Dermis microvascular lymphatic vessel endothelial cell (primary cell): ENCODE measurements at regions not wholly inside any gene's neighbourhood (a gene's known extent, or its start where the extent isn't known, plus 50 kb on each side); places are given as distances from the start of the nearest gene placed in this dataset.
"Not testable (repeated sequence)": the region's sequence is repeated elsewhere in the genome, so short reads cannot be mapped to it uniquely, and the experiment has no call there.

ENCODE experiments used
- DNase-seq, 2 donors: peaks; one replicate each; pipeline versions ENCODE4 v3.0.0 to v3.0.0-alpha.2; 2010; ENCODE audit warnings: low read depth in 2 of 2

DNA sequence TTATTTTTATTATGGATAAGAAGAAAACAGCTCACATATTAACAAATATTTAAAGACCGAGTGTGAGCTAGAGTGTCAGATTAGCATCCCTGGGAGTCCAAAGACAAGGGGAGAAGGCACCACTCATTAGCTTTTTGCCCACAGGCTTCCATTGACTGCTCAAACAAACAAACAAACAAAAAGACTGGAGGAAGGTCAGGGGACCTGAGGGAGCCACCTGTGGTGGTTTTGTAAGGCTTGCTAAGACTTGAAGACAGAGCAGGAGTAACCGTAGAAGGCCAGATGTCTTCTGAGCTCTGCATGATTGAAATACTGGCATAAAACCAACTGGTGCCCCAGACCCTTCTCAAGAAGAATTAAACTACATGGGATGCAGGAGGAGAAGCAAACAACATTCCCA, 395.2 kb upstream of the CNTN5 start:
- no peak for DNase-seq

DNA sequence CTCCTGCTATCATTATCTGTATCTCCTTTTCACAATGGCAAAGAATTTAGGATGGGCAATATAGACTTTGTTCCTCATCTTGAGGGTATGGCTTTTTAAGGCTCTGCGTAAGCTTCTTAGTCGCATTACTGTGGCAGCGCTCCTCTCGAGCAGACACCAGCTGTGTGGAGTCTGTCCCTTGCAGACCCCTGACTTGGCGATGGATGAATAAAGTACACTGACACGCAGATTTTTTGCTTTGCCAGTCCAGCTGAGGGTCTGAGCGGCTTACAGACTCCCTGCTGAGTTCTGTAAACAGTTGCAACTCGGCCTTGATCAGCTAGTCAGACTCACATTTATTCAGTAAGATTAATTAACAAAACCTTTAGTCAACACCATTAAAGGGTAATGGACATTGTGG, 390.0 kb upstream of the CNTN5 start:
- DNase-seq: no peak

DNA sequence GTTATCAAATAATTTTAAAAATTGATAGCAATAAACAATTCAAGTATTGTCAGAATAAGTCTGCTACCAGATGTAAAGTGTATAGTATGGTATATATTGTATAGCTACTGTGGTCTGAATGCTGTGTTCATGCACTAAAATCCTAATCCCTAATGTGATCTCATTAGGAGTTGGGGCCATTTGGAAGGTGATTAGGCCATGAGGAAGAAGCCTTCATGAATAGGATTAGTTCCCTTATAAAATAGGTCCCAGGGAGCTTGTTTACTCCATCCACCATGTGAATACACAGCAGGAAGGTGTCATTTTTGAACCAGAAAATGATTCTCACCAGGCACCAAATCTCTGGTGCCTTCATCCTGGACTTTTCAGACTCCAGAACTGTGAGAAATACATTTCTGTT, 363.0 kb upstream of the CNTN5 start:
- DNase-seq: no peak

DNA sequence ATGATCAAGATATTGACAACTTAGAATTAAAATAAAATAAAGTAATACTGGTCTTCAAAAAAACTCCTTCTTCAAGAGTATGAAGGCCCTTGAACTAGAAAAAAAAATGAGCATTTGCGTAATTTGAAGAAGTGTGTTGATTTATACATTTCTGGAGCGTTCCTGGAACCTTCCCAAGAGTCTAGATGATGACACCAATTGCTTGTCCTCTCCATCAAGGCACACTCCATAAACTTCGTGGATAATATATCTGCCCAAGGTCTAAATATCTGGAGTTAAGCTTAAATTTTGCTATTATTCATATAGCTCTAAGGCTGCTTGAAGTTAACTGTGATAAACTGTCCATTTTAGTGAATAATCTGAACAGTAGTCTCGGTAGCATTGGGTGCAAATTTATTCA, 361.3 kb upstream of the CNTN5 start:
- no peak for DNase-seq

DNA sequence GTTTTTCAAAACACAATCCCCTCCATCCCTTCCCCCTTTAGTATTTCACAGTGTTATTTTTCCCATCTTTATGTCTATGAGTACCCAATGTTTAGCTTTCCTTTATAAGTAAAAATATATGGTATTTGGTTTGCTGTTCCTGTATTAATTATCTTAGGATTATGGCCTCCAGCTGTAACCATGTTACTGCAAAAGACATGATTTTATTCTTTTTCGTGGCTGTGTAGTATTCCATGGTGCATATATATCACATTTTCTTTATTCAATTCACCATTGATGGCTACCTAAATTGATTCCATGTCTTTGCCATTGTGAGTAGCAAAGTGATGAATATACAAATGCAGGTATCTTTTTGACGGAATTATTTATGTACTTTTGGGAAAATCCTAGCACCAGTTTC, 346.4 kb upstream of the CNTN5 start:
- DNase-seq: no peak

DNA sequence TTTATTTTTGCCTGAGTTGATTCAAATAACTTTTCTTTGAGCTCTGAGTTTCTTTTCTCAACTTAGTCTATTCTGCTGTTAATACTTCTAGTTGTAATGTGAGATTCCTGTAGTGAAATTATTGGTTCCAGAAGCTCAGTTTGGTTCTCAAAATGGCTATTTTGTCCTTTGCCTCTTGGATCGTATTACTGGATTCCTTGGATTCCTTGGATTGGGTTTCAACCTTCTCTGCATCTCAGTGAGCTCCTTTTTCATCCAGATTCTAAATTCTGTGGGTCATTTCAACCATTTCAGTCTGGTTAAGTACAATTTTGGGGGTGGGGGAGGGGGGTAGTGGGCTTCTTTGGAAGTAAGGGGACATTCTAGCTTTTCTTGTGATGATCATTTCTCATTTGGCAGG, 341.1 kb upstream of the CNTN5 start:
- no peak for DNase-seq

DNA sequence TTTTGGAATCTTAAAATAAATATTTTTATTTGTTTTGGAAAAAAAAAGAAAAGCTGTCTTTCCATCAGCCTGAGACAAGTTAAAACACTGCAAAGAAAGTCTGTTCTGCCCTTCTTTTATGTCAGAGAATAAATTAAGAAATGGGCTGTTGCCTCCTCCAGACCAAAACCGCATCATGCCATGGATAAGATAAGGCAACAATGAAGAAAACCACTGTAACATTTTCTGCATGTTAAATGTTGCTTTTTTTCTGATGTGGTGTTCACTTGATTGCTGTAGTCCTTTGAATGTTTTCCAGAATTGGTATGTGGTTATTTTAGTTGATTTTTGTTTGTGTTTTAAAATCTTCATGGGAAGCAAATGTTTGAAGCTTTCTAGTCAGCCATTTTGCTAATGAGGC, 319.2 kb upstream of the CNTN5 start:
- no peak for DNase-seq

DNA sequence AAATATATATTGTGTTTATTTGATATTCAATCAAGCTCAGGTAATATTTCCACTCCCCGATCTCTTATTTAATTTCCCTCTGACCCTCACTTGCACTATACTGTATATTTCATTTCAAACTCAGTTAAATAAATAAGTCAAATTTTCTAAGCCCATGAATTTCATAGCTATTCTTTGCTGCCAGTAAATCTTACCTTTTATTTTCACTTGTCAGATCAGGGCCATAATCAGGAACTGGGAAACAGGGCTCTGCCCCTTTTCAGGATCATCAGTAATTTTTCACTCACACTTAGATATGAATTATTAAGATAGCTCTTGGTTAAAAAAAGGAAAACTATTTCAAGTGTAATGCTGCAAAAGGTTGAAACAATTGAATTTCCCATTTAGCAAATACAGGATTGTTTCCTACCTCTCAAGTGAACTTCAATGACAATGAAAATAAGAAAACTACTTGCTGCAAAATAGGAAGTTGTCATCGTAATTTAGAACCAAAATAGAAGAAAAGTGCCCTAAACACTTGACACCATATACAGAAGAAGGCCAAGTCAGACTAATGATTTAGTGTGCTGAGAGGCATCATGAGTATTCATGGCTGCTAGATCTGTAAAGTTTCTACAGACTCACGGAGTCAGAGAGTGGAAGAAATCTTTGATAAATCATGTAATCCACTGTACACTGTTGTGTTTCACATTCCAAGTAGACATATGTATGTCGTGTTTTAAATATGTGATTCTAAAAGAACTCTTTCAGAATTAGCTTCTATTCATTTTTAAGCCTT, 316.8 kb upstream of the CNTN5 start:
- no peak for DNase-seq

DNA sequence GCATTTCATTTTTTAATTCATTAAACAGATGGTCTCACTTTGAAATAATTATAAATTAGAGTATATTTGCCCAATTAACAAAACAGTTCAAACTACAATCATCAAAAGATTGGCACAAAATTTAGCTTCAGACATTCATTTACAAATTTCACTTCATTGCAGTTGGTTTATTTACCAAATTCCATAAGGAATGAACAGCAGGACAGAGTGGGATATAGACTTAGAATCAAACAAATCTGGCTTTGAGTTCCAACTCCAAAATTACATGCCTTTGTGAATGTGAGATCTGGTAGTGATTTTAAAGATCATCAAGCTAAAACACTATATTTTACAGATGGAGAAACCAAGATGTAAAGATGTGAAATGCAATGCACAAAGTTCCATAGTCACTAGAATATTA, 310.7 kb upstream of the CNTN5 start:
- no peak for DNase-seq

DNA sequence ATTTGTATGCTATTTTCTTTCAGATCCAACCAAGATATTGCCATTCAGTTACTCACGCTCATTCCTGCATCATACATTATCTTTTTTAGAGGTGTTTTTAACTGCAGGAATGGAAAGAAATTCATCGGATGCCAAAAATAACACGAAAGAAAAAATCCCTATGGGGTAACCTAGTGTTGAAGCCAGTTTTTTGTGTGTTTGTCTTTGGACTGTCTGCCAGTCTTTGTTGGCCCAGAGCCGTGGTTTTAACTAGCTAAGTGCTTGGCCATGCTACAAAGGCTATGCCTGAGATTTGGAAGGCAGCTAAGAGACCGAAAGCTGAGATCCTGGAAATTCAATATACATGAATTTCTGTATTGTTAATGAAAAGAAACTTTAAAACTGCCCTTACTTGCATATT, 309.8 kb upstream of the CNTN5 start:
- no peak for DNase-seq

DNA sequence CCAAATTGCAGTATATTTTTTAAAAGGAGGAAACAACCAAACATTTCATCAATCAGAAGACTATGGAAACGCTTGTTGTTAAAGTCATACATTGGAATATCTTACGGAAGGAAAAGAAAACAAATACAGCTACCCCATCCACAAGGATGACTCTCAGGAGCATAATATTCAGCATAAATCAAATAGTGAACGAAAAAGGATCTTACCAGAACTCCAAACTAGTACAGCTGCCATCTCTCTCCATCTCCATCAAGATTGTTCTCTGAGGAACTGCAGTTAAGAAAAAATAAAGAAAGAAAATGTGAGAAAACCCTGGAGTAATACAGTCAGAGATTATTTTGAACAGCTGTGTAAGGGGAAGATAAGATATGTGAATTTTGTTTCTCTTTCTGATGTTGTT, 299.8 kb upstream of the CNTN5 start:
- no peak for DNase-seq

DNA sequence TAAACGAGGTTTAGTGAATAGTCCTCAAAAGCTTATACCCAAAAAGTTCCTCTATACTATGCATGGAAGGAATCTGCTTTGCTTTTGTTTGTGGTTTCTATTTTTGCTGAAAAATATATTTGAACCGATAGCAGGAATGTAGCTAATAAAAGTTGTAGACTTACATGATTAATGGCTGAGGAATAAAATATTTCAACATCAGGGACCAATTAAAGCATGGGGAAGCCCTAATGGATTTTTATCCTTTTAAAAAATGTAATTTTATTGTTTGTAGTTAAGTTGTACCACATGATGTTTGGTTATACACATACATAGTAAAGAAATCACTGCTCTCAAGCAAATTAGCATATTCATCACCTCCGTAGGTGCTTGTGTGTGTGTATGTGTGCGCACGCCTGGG, 295.3 kb upstream of the CNTN5 start:
- no peak for DNase-seq

DNA sequence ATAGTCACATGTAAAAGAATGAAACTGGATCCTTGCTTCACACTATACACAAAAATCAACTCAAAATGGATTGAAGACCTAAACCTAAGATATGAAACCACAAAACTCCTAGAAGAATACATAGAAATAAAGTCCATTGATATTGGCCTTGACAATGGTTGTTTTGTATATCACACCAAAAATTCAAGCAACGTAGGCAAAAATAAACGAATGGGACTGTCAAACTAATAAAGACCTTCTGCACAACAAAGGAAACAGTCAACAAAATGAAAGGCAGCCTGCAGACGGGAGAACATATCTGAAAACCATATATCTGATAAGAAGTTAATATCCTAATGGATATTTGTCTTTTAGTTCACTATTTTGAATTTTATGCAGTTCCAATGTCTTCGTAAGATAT, 292.3 kb upstream of the CNTN5 start:
- no peak for DNase-seq

DNA sequence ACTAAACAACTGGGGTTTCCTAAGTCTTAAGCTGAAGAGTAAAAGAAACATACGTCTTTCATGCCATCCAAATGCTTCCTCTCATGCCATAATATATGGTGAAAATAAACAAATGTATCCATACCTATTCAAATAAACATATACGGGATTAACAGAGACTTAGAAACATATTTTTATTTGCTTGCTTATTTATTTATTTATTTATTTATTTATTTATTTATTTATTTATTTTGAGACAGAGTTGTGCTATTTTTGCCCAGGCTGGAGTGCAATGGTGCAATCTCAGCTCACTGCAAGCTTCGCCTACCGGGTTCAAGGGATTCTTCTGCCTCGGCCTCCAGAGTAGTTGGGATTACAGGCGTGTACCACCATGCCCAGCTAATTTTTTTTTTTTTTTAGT, 291.6 kb upstream of the CNTN5 start:
- no peak for DNase-seq

DNA sequence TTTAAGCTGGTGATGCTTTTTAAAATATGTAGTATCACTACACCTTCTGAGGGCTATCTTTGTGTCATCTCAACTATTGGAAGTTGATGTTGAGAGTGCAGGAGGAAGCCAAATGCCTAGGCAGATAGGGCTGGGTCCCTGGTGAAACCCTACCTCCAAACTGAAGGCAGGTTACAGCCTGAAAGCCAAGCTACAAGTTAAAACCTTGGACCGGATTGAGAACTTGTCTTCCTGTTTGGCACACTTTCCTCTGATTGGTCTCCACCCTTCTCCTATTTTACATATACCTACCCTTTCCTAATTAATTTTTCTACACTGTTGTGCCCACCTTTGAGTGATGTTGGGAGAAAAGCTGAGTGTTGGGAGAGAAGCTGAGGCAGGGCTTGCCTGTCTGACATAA, 287.8 kb upstream of the CNTN5 start:
- no peak for DNase-seq

DNA sequence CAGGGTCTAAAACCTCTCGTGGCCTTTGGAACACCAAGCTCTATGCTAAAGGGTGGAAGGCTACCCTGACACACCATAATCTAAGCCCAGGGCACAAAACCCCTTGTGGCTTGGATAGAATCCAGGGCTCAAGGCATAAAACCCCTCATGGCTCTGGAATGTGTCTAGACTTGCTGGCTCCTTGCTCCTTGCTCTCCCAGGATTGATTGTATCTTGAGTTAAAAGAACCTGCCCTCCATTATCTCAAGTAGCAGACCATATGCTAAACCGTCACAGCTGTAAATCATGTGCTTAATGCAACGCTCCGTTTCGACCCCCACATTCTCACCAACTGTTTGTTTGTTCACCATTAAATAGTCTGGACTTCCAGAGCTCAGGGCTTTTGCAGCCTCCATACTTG, 287.4 kb upstream of the CNTN5 start:
- DNase-seq: not testable (repeated sequence)

DNA sequence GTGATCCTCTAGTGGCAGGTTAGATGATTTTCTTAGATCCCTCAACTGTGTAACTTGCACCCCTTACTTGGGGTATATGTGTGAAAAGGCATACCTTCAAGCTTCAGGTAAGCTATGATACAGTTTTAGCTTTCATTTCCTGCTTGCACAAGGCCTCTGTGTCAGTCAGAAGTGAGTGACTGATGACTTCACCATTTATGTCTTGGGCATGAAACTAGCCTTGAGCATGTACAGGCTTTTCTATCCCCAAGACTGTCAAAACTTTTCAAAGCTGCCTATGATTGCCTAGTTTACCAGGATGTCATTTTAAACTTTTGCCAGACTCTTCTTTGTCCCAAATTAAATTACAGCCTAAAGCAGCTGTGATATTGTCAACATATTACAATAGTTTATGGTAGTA, 286.1 kb upstream of the CNTN5 start:
- DNase-seq: no peak

DNA sequence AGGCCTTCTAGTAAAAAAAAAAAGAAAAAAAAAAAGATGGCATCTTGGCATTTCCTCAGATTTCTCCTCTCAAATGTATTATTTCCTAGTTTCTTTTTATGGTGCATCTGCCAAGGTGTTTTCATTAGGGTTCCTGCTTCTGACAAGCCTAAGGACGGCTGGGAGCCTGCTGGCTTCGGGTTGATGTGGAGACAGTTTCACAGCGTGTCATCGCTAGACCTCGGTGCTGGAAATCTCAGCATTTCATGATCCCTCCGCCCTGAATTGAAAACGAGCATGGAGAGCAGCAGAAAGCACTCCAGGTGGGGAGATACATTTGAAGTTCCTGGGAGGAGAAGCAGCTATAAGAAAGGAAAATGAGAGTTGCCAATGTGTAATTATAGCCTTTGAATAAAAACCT, 283.9 kb upstream of the CNTN5 start:
- DNase-seq: no peak

DNA sequence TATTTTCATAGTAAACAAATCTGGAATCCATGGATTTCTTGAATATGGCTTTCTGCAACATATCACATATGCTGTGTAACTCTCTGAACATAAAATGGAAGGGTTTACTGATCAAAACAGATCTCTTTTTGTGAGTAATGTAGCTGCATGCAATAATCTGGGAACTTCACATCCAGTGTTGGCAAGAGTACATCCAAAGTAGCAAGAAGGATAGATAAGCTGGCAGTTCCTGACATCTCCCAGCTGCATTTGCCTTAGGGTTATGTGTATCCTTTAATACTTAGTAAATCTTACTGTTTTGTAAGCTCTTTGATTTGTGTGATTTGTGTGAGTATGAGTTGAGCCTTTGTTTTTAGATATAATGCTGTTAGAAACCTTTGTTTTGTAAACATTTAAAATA, 280.4 kb upstream of the CNTN5 start:
- DNase-seq: no peak

DNA sequence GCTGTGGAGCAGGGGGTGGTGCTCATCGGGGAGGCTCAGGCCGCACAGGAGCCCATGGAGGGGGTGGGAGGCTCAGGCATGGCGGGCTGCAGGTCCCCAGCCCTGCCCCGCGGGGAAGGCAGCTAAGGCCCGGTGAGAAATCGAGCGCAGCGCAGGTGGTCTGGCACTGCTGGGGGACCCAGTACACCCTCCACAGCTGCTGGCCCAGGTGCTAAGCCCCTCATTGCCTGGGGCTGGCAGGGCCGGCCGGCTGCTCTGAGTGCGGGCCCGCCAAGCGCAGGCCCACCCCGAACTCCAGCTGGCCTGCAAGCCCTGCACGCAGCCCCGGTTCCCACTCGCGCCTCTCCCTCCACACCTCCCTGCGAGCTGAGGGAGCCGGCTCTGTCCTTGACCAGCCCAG, 257.3 kb upstream of the CNTN5 start:
- DNase-seq: not testable (repeated sequence)

DNA sequence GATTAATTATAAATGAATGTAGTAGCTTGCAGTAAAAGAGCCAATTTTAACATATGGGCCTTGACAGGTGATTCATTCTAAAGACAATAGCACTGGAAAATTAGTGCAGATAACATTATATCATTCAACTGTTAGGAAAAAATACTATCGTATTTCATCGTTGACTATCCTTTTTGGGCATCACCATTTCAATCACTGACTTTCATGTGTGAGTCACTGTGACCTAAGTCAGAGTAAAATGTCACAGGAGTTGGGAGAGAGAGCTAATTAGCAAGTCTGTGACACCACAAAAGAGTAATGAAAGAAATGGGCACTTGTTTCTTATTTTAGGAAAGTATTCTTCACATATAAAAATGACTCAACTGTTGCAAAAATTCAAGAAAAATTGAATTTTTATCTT, 253.8 kb upstream of the CNTN5 start:
- DNase-seq: no peak

DNA sequence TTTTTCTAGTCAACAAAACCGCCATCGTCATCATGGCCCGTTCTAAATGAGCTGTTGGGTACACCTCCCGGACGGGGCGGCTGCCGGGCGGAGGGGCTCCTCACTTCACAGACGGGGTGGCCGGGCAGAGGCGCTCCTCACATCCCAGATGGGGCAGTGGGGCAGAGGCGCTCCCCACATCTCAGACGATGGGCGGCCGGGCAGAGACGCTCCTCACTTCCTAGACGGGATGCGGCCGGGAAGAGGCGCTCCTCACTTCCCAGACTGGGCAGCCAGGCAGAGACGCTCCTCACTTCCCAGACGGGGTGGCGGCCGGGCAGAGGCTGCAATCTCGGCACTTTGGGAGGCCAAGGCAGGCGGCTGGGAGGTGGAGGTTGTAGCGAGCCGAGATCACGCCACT, 250.7 kb upstream of the CNTN5 start:
- DNase-seq: not testable (repeated sequence)

DNA sequence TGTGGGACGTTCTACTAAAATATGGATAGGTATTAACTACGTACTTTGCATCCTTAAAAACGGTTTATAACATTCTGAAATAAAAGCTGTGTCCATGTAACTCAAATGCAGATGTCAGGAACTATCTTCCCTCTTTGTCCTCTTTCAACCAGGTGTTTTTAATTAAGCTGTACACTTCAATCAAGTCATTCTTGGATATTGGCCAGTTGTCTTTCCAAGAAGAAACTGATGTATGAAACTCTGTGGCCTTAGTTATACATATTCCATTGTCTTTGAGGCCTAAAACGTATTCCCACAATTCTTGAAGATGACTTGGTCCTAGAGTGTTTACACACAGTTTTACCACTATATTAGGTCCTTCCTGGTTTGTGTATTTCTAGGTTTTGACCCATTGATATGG, 249.0 kb upstream of the CNTN5 start:
- no peak for DNase-seq

DNA sequence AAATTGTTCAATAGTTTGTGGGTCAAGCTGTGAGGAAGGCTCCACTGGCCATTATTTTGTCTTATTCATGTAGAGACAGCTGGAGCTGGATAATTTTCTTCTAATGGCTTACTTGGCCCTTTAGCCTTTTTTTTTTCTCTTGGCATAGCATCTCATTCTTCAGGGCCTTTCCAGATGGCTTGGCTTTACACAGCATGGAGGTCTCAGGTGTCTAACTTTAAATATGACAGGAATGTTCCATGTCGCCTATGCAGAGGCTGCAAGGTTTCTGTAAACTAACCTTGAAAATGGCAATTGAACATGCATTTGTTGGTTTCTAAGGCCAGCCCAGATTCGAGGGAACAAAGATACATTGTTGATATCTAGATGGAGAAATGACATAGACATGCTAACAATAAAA, 247.9 kb upstream of the CNTN5 start:
- DNase-seq: no peak
